GM23338 (cell line): ENCODE measurements at regions not wholly inside any gene's neighbourhood (a gene's known extent, or its start where the extent isn't known, plus 50 kb on each side); places are given as distances from the start of the nearest gene placed in this dataset.
"Not testable (repeated sequence)": the region's sequence is repeated elsewhere in the genome, so short reads cannot be mapped to it uniquely, and the experiment has no call there.

ENCODE experiments used
- CTCF ChIP-seq, 2 experiments: fragments of 200-600 bp in 1 of 2; sonication (generic) in 1 of 2; conservative IDR thresholded peaks; 2 replicates each; pipeline versions ENCODE4 v1.5.1 to v1.6.1; 2016 to 2017; ENCODE audit warnings: antibody characterized with exemption in 2 of 2, low read depth in 2 of 2, mild to moderate bottlenecking in 2 of 2, moderate library complexity in 1 of 2
- REST ChIP-seq: IDR thresholded peaks from one replicate; pipeline ENCODE4 v1.6.1; 2018; ENCODE audit warnings: antibody characterized with exemption; ENCODE audit not compliant: unreplicated experiment
- ZNF114 ChIP-seq: fragments of 250-450 bp; sonication (Bioruptor Pico); IDR thresholded peaks from 2 replicates; pipeline ENCODE4 v1.5.0; 2020; ENCODE audit warnings: mild to moderate bottlenecking, moderate library complexity

- TF ChIP-seq REST; CTCF (conservative IDR thresholded peaks at IDR 0.05; ENCODE audit: low read depth in 2 of 2); ZNF114: not testable (repeated sequence)
These were observed 80.6 kb upstream of the ADGRL1 start for GRCh38 chr19:14286594-14286993.
